GM12873 (cell line): ENCODE measurements at regions not wholly inside any gene's neighbourhood (a gene's known extent, or its start where the extent isn't known, plus 50 kb on each side); places are given as distances from the start of the nearest gene placed in this dataset.

Experiments
- CTCF ChIP-seq: IDR thresholded peaks from 2 replicates; pipeline ENCODE4 v1.5.1; 2012; ENCODE audit warnings: low read depth, mild to moderate bottlenecking, moderate library complexity, low read length, control low read depth; ENCODE audit not compliant: insufficient read depth; ENCODE audit errors: missing control alignments

DNA sequence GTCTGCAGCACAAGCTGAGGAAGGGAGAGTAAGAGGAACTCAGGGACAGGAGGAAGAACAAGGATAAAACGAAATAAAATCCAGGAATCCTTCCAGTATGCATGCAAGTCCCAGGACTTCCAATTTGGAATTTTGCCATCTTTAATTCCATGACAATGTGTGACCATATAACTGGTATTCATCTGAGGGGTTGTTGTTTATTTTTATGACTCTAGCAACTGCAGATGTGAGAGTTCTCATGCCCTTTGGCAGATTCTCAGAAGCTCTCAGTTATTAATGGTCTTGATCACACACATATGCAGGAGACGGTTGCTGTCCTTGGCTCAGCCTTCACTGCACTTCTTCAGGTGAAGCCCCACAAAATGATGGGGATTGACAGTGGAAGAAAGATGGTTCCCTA, 148.2 kb downstream of the SMIM20 start:
- TF ChIP-seq CTCF: no peak

GRCh38 chr4:26065833-26066232, 151.8 kb downstream of the SMIM20 start:
- TF ChIP-seq CTCF: no peak

GRCh38 chr4:26067035-26067434, 153.0 kb downstream of the SMIM20 start:
- no peak for TF ChIP-seq CTCF

- TF ChIP-seq CTCF: peak; percentile 70
Observed at GRCh38 chr4:26069218-26069617, 155.2 kb downstream of the SMIM20 start.

GRCh38 chr4:26071688-26072087, 157.7 kb downstream of the SMIM20 start:
- TF ChIP-seq CTCF: no peak

DNA sequence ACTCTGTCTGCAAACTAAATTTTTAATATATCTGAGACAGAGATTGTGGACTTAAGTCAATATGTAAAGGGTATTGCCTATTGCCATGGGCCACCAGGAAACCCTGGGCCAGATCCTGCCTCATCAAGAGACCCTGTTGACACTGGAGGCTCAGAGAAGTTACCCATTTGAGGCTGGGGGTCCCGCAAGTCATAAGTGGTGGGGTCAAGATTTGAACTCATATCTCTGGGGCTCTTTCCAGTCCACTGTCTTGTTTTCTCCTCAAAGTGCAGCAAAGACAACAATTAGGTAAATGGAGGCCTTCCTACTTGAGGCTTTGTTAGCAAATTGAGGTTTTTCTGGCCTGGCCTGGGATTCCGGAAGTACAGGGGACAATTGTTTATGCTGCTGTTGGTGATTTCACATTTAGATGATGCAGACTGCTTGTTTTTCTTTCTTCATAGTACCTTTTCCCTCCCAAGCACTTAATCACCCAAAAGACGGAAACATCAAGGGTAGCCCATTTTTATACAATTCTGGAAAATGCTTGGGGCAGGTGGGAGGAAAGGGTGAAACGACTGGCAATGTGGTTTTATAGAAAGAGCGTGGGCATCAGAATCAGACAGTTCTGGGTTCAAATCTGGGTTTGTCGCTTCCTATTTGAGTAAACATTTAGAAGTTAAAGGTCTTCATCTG, 160.0 kb downstream of the SMIM20 start:
- TF ChIP-seq CTCF: no peak

DNA sequence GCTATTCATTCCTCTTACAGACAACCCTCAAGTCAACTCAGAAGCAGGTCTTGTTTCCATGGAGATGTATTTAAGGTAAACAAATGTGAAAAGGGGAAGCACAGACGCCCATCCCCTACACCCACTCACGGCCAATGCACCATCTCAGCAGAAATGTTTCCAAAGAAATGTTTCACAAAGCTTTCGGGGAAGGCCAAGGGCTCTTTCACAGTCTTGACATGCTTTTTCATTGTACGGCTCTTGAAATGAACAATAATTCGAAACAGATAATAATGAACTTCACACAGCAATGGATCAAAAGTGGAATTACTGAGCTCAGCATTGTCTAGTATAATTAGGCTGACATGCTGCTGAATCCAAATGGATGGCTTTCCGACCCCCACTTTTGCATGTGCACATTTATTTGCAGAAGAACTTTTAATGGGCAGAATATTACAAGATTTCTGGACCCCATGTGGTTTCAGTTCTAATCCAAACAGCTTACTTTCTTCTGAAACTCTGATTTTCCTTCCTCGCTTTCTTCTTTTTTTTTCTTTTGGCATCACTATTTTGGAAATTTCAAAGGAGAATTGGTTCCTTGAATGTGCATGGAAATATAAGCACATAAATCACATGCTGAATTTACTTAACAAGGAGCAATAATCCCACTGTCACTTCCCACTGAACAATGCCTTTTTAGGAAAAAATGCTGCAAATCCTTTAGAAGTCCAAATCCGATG, 160.9 kb downstream of the SMIM20 start:
- no peak for TF ChIP-seq CTCF
